ENCODE measurements at regions not wholly inside any gene's neighbourhood (a gene's known extent, or its start where the extent isn't known, plus 50 kb on each side); places are given as distances from the start of the nearest gene placed in this dataset.
"Not testable (repeated sequence)": the region's sequence is repeated elsewhere in the genome, so short reads cannot be mapped to it uniquely, and the experiment has no call there.

GRCh38 chr13:28572871-28573270 lies 77.9 kb upstream of the FLT1 start (continued):
- TF ChIP-seq KDM5A (IDR thresholded peaks at IDR 0.05; ENCODE audit: low read length): no peak
- no peak for TF ChIP-seq POLR2A (IDR thresholded peaks at IDR 0.05; ENCODE audit: control extremely low read depth in 1 of 2, low read depth in 2 of 2, low read length in 2 of 2)

GRCh38 chr13:28570356-28570755 lies 75.4 kb upstream of the FLT1 start:
- H4K91ac ChIP-seq (replicated peaks; ENCODE audit: insufficient read length, low read length); H2BK120ac ChIP-seq (replicated peaks; ENCODE audit: low read depth, low read length); POLR2A ChIA-PET (ENCODE audit: partially characterized antibody); H3K14ac ChIP-seq (ENCODE audit: insufficient read length); H3K27me3 ChIP-seq (replicated peaks in 1 of 4; ENCODE audit: control insufficient read depth in 3 of 4, extremely low read depth in 1 of 4, insufficient read depth in 3 of 4, low read length in 3 of 4); H2BK12ac ChIP-seq (ENCODE audit: low read depth, low read length); H3K9me3 ChIP-seq (ENCODE audit: insufficient read depth in 2 of 2, low read depth in 1 of 2, low read length in 1 of 2); H2AK5ac ChIP-seq (ENCODE audit: low read depth, low read length); H3K18ac ChIP-seq (ENCODE audit: extremely low read depth, low read length); H3K23me2 ChIP-seq (ENCODE audit: low read depth, low read length); H2AFZ ChIP-seq (ENCODE audit: low read length); H4K8ac ChIP-seq (ENCODE audit: extremely low read depth, insufficient read depth, low read length); H4K20me1 ChIP-seq (replicated peaks in 1 of 2; ENCODE audit: control insufficient read depth in 1 of 2, insufficient read depth in 2 of 2, low read length in 2 of 2); H3K4ac ChIP-seq (replicated peaks; ENCODE audit: insufficient read length, low read depth, low read length); H3K56ac ChIP-seq (replicated peaks; ENCODE audit: insufficient read length, low read depth, low read length); H3K36me3 ChIP-seq (ENCODE audit: control insufficient read depth in 2 of 4, insufficient read depth in 4 of 4, low read length in 3 of 4); H3K4me1 ChIP-seq (replicated peaks in 1 of 4; ENCODE audit: control insufficient read depth in 3 of 4, insufficient read depth in 4 of 4, low read length in 3 of 4); H2BK20ac ChIP-seq (ENCODE audit: low read length); FAIRE-seq; H3K4me3 ChIP-seq (ENCODE audit: extremely low read depth in 1 of 4, insufficient read depth in 2 of 4, low read depth in 3 of 4, low read length in 4 of 4); H3K27ac ChIP-seq (ENCODE audit: low read depth, low read length); H3K9ac ChIP-seq (replicated peaks in 1 of 4; ENCODE audit: extremely low read depth in 1 of 4, low read depth in 3 of 4, low read length in 3 of 4); H3K4me2 ChIP-seq (ENCODE audit: insufficient read depth in 1 of 2, low read depth in 2 of 2, low read length in 2 of 2); H3K79me2 ChIP-seq (ENCODE audit: control insufficient read depth in 1 of 2, insufficient read depth in 2 of 2, low read length in 2 of 2); H3K79me1 ChIP-seq (ENCODE audit: low read depth, low read length); H3K23ac ChIP-seq (ENCODE audit: insufficient read length); H2BK5ac ChIP-seq (ENCODE audit: low read depth, low read length); DNase-seq (ENCODE audit: low read depth in 1 of 2, low spot score in 2 of 2); H4K5ac ChIP-seq (ENCODE audit: insufficient read length, low read depth, low read length); H2BK15ac ChIP-seq (ENCODE audit: low read length): not testable (repeated sequence)
- CTCF ChIA-PET (ENCODE audit: partially characterized antibody): interaction anchor here (0.7 kb wide), 1 partner anchor 20 kb away, joined by 3 read pairs; no protein-coding TSS in a partner anchor
- WGBS, 2 experiments (ENCODE audit: extremely low coverage in 1 of 2, insufficient coverage in 1 of 2, insufficient read length in 1 of 2, insufficient replicate concordance in 2 of 2, low coverage in 1 of 2, low lambda C conversion rate in 2 of 2, missing lambda C conversion rate in 1 of 2): 97% methylated on average over 6 of the region's 7 CpGs; no CpG with 5 or more reads in 1 of the 2 experiments
